D721Med (cell line): ENCODE measurements at regions not wholly inside any gene's neighbourhood (a gene's known extent, or its start where the extent isn't known, plus 50 kb on each side); places are given as distances from the start of the nearest gene placed in this dataset.

Experiments
- DNase-seq: peaks from one replicate; pipeline ENCODE4 v3.0.0; 2011; ENCODE audit warnings: low spot score; ENCODE audit not compliant: insufficient read length
- FAIRE-seq: peaks from 2 replicates; lab custom pipeline; 2011; peaks lifted over from hg19 to GRCh38; lab: Jason Lieb, UNC
- TF ChIP-seq, protein P1 (sequence below): IDR thresholded peaks from 2 replicates; pipeline ENCODE4 v1.5.1; 2012; ENCODE audit warnings: mild to moderate bottlenecking, control low read depth; ENCODE audit not compliant: insufficient read depth; ENCODE audit errors: missing control alignments

GRCh38 chr3:5270666-5271371 is 83.3 kb downstream of the EDEM1 start:
- FAIRE-seq (no peak), DNase-seq (no peak)
- TF ChIP-seq, protein P1, sequence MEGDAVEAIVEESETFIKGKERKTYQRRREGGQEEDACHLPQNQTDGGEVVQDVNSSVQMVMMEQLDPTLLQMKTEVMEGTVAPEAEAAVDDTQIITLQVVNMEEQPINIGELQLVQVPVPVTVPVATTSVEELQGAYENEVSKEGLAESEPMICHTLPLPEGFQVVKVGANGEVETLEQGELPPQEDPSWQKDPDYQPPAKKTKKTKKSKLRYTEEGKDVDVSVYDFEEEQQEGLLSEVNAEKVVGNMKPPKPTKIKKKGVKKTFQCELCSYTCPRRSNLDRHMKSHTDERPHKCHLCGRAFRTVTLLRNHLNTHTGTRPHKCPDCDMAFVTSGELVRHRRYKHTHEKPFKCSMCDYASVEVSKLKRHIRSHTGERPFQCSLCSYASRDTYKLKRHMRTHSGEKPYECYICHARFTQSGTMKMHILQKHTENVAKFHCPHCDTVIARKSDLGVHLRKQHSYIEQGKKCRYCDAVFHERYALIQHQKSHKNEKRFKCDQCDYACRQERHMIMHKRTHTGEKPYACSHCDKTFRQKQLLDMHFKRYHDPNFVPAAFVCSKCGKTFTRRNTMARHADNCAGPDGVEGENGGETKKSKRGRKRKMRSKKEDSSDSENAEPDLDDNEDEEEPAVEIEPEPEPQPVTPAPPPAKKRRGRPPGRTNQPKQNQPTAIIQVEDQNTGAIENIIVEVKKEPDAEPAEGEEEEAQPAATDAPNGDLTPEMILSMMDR = no peak

DNA sequence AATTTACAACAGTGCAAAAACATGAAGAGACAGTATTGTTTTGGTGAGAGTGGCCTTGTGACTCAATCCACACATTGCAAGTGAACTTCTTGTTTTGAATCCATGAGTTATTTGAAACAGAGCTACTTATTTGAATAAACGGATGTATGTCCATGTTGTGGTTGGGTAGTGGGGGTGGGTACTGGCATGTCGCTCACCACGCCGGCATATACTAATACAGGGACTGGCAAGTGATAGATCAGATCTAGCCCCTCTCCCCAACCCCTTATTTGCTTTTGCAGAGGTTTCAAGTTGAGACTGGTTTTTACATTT is 83.8 kb downstream of the EDEM1 start:
- no peak for FAIRE-seq
- DNase-seq = no peak
- TF ChIP-seq, protein P1 = no peak

DNA sequence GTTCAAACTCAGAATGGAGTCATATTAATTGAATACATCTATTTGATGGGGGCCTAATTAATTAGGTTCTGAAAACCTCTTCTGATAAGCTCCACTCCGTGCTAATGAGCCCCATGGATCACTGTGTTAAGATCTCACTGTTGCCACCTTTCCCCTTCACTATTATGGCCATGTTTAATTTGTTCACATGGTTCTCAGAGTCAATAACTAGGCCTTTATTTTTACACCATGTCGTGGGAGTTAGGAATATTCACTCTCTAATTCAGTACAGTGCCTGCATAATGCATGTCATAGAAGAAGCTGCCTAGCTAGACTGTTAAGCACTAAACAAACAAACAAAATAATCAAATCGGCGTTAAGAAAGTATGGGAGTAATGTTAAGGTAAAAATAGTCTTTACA is 84.9 kb downstream of the EDEM1 start:
- peak; percentile 88 for FAIRE-seq
- no peak for DNase-seq
- TF ChIP-seq, protein P1 = no peak

- DNase-seq (no peak), FAIRE-seq (peak; percentile 46)
- TF ChIP-seq, protein P1 = no peak
Measured at GRCh38 chr3:5274091-5274490, 86.6 kb downstream of the EDEM1 start.

DNA sequence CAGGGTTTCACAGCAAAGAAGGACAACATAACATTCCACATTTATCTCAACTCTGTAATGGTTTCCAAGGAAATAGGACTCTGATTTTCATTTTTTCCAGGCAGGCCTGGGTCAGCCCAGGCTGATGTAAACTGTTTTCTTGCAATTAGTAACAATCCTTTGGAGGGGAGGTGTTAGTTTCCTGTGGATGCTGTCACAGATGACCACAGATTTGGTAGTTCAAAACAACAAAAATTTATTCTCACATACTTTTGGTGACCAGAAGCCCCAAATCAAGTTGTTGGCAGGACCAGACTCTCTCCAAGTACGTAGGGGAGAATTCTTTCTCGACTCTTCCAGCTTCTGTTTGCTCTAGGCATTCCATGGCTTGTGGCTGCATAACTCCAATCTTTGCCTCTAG is 88.0 kb downstream of the EDEM1 start:
- FAIRE-seq = no peak
- no peak for DNase-seq
- TF ChIP-seq, protein P1 = no peak

DNA sequence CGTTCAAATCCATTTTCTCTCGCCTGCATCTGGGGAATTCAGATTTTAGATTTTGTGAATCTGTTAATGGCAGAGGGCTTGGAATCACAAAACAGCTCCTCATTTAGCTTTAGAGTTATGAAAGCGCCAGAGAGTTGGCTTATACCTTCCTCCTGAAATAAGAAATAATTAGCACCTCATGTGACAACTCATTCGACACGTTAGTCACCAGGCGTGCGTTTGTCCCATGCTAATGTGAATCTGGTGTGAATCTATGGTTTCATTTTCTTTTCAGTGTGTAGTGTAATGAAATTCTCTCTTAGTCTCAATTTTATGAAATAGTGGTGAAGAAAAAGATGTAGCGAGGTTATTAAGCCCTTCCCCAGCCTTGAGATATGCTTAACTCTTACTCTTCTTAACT is 89.4 kb downstream of the EDEM1 start:
- FAIRE-seq = no peak

DNA sequence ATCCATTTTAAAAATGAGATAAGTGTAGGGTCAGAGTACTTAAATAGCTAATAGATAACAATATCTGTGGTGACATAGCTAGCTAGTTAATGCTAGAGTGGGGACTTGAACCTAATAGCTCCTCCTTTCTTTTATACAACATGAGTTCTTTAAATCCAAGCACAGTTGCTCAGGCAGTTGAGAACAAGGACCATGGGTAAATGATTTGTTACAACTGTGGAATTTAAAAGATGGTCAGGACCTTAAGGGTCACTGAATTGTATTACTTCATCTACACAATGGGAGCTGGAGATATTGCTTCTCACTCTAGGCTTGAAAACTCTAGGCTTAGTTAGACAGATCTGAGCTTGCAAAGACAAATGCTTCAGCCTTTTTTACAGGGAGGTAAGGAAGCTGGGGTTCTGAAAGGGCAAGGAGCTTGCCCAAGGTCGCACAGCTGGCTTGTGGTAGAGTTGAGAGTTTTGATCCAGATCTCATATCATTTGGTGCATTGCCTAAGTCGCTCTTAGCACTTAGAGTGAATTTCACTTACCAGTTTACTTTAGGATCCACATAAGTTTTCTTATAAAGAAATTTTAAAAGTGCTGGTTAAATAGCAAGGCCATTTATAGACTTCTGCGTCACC is 90.2 kb downstream of the EDEM1 start:
- DNase-seq = no peak
- TF ChIP-seq, protein P1 = no peak
- peak; percentile 41 for FAIRE-seq

More for the DNA sequence above, 89.4 kb downstream of the EDEM1 start:
- no peak for DNase-seq
- TF ChIP-seq, protein P1 = no peak
